ENCODE measurements at regions not wholly inside any gene's neighbourhood (a gene's known extent, or its start where the extent isn't known, plus 50 kb on each side); places are given as distances from the start of the nearest gene placed in this dataset.
A peak's percentile ranks its signal among the peaks of the same experiment; 100 is the strongest.
"Not testable (repeated sequence)": the region's sequence is repeated elsewhere in the genome, so short reads cannot be mapped to it uniquely, and the experiment has no call there.

GRCh38 chr4:121616449-121616848 lies 80.3 kb downstream of the ANXA5 start:
- intact Hi-C loops (cut with DNase I; ENCODE audit: low total_unique reads); H3K4me3 ChIP-seq; H3K27me3 ChIP-seq; H3K4me1 ChIP-seq; H3K36me3 ChIP-seq; DNase-seq; H3K9me3 ChIP-seq; H3K27ac ChIP-seq: not testable (repeated sequence)

DNA sequence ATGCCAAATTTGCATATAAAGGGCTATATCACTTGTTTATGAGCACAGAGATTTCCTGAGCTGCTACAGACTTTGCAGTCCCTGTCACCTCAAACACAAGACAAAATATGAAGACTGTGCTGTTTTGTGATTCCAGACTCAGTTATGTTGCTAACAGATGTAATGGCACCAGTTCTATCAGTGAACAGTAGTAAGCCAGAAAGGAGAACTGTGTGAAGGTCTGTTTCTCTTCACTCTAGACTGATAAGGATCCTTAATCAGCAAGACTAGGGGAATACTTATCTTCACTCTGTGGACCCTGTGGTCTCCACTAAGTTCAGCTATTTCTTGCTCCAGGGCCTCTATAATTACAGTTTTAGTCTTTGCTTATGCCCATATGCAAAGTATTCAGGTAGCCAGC lies 82.7 kb downstream of the ANXA5 start:
- Histone ChIP-seq H3K4me3 (no peak overlapping the region), H3K9me3 (no peaks in the 10 kb centered on the region), H3K4me1 (no peaks in the 10 kb centered on the region), H3K27me3 (no peaks in the 10 kb centered on the region), H3K36me3 (no peaks in the 10 kb centered on the region), H3K27ac (no peak overlapping the region)
- intact Hi-C loops (cut with DNase I; ENCODE audit: low total_unique reads), result no loop called here
- TF ChIP-seq, protein P1, sequence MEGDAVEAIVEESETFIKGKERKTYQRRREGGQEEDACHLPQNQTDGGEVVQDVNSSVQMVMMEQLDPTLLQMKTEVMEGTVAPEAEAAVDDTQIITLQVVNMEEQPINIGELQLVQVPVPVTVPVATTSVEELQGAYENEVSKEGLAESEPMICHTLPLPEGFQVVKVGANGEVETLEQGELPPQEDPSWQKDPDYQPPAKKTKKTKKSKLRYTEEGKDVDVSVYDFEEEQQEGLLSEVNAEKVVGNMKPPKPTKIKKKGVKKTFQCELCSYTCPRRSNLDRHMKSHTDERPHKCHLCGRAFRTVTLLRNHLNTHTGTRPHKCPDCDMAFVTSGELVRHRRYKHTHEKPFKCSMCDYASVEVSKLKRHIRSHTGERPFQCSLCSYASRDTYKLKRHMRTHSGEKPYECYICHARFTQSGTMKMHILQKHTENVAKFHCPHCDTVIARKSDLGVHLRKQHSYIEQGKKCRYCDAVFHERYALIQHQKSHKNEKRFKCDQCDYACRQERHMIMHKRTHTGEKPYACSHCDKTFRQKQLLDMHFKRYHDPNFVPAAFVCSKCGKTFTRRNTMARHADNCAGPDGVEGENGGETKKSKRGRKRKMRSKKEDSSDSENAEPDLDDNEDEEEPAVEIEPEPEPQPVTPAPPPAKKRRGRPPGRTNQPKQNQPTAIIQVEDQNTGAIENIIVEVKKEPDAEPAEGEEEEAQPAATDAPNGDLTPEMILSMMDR (IDR thresholded peaks at IDR 0.05), result no peak
- no peak for TF ChIP-seq POLR2A (IDR thresholded peaks at IDR 0.05)
- DNase-seq, result no peak

- H3K36me3 ChIP-seq, result no peaks in the 10 kb centered on the region
- no peaks in the 10 kb centered on the region for H3K9me3 ChIP-seq
- TF ChIP-seq, protein P1 (IDR thresholded peaks at IDR 0.05), result no peak
- TF ChIP-seq POLR2A (IDR thresholded peaks at IDR 0.05), result no peak
- no peaks in the 10 kb centered on the region for H3K27me3 ChIP-seq
- no peak for DNase-seq
- intact Hi-C loops (cut with DNase I; ENCODE audit: low total_unique reads), result no loop called here
- no peaks in the 10 kb centered on the region for H3K4me1 ChIP-seq
- H3K4me3 ChIP-seq, result no peak overlapping the region
- peak overlapping the region in 1 of 2 donors; percentile 23 for H3K27ac ChIP-seq
Measured at GRCh38 chr4:121599049-121599448, 97.7 kb downstream of the ANXA5 start.

DNA sequence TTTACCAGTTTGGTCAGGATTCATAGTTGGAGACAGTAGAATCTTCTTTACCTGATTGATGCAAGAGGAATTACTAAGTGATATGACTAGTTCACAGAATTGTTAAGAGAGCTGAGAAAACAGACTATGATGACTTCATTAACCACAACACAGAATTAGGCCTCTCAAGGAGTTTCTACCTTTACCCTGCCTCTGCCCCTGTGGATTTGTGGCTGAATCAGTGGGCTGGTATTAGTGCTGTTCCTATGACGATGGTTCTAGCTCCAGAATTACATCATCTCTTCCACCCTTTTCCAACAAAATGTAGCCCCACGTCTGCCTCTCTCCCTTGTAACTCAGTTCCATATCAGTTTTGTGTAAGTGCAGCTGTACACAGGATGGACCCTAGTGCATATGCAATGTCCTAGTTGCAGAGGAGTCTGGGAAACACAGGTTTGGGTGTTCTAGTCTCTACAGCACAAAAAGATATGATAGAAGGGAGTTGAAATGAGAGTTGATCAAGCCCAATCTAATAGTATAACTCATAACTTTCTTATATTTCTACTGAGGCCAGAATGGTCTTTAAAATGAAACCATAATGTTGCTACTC lies 99.3 kb downstream of the ANXA5 start:
- Histone ChIP-seq H3K4me3 (no peak overlapping the region), H3K9me3 (no peaks in the 10 kb centered on the region), H3K36me3 (no peaks in the 10 kb centered on the region), H3K4me1 (no peaks in the 10 kb centered on the region), H3K27me3 (no peaks in the 10 kb centered on the region), H3K27ac (no peak overlapping the region)
- DNase-seq, result no peak
- TF ChIP-seq POLR2A (IDR thresholded peaks at IDR 0.05), result no peak
- TF ChIP-seq, protein P1 (IDR thresholded peaks at IDR 0.05), result no peak
- intact Hi-C loops (cut with DNase I; ENCODE audit: low total_unique reads), result no loop called here

DNA sequence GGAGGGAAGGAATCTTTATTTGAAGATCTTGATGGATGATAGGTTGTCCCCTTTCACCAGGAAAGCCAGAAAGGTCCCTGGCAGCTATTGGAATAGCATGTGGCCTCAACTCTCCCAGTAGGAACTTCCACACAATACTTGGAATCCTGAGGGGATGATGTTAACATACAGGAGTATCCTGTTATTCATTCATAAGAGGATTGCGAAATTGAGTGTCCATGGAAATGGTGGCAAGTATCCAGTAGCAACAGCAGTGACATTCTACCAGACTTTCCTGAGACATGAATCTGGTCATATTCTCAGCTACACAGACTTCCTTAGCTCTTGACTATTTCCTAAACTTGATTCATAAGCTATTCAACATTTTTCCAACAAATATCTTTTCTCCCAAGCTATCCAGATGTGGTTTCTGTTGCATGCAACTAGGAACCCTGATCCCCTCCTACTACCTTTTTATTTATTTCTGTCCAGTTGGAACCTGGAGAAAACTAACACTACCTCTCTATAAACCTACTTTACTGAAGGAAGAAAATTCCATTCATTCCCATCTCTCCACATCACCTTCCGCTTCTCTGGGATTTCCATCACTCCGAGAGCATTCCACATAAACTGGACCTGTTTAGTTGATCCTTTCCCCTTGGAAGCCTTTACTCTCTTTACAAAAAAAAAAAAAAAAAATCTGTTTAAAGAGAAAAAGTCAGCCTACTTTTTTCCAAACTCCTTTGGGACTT lies 101.8 kb downstream of the ANXA5 start:
- Histone ChIP-seq H3K36me3 (no peaks in the 10 kb centered on the region), H3K9me3 (no peaks in the 10 kb centered on the region), H3K4me3 (no peak overlapping the region), H3K27ac (peak overlapping the region in 1 of 2 donors; percentile 54), H3K4me1 (no peaks in the 10 kb centered on the region), H3K27me3 (no peaks in the 10 kb centered on the region)
- intact Hi-C loops (cut with DNase I; ENCODE audit: low total_unique reads), result no loop called here
- DNase-seq, result peak in 1 of 2 donors; percentile 38
- TF ChIP-seq, protein P1 (IDR thresholded peaks at IDR 0.05), result no peak
- TF ChIP-seq POLR2A (IDR thresholded peaks at IDR 0.05), result no peak

All from uterus (tissue), 3 donors.